ENCODE measurements at regions not wholly inside any gene's neighbourhood (a gene's known extent, or its start where the extent isn't known, plus 50 kb on each side); places are given as distances from the start of the nearest gene placed in this dataset.

- H3K36me3 ChIP-seq (replicated peaks in 1 of 2; ENCODE audit: control insufficient read depth in 1 of 2, insufficient read depth in 2 of 2, low read length in 2 of 2), result no peaks in the 10 kb centered on the region
- no peak overlapping the region for H3K4me3 ChIP-seq (replicated peaks in 1 of 3; ENCODE audit: low read depth in 2 of 3, low read length in 3 of 3)
- Mint-ChIP-seq H3K4me1 (peaks cover 6% of the 10 kb centered on the region), H3K27ac (no peak overlapping the region), H3K36me3 (no peaks in the 10 kb centered on the region), H3K9me3 (no peaks in the 10 kb centered on the region), H3K27me3 (ENCODE audit: low read depth in 3 of 3) (peaks cover 0 to 1% (median 0%) of the 10 kb centered on the region in 3 donors), H3K4me3 (no peak overlapping the region)
- H3K4me1 ChIP-seq (ENCODE audit: control insufficient read depth in 1 of 2, insufficient read depth in 2 of 2, low read length in 2 of 2), result no peaks in the 10 kb centered on the region
- no peak overlapping the region for H2AFZ ChIP-seq (ENCODE audit: insufficient read depth, low read depth, low read length, poor library complexity, severe bottlenecking)
- intact Hi-C loops (cut with micrococcal nuclease), result no loop called here
- WGBS (ENCODE audit: insufficient coverage), result 94% methylated on average over 2 of the region's 5 CpGs
- H4K20me1 ChIP-seq (ENCODE audit: insufficient read depth, low read length), result no peaks in the 10 kb centered on the region
- H3K79me2 ChIP-seq (ENCODE audit: insufficient read depth, low read length), result no peaks in the 10 kb centered on the region
- no peaks in the 10 kb centered on the region for H3K27me3 ChIP-seq (ENCODE audit: control insufficient read depth in 2 of 2, insufficient read depth in 2 of 2, low read length in 2 of 2)
- no peak for TF ChIP-seq CTCF (IDR thresholded peaks at IDR 0.05)
- no peak overlapping the region for H3K27ac ChIP-seq (ENCODE audit: low read depth in 1 of 2, low read length in 2 of 2)
- H3K9ac ChIP-seq (ENCODE audit: insufficient read depth, low read length, poor library complexity, severe bottlenecking), result no peak overlapping the region
- no peak overlapping the region for H3K4me2 ChIP-seq (replicated peaks; ENCODE audit: extremely low read depth, low read length, poor library complexity, severe bottlenecking)
- DNase-seq, result no peak
- H3K9me3 ChIP-seq (replicated peaks in 1 of 2; ENCODE audit: control insufficient read depth in 1 of 2, insufficient read depth in 1 of 2, low read length in 2 of 2), result no peaks in the 10 kb centered on the region
These were observed 359.5 kb downstream of the LMO4 start for GRCh38 chr1:87688136-87688535.

DNA sequence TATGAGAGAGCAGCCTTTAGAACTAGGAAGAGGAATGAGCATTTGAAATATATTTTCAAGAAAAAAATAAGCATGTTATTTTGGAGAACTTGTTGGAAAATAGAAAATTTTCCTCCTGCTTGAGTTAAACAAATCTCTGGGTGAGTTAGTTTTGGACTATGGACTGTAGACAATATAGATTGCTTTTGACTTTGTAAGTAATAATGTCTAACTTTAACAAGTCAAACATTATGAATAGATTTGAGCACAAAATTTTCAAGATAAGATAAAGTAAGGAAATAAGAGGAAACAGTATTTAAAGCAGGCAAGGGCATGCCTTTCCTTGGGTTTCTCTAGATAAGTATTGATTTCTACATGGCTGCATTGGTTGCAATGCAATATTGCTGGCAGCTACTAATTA is 360.8 kb downstream of the LMO4 start:
- Histone ChIP-seq H3K36me3 (replicated peaks in 1 of 2; ENCODE audit: control insufficient read depth in 1 of 2, insufficient read depth in 2 of 2, low read length in 2 of 2) (no peaks in the 10 kb centered on the region), H3K79me2 (ENCODE audit: insufficient read depth, low read length) (no peaks in the 10 kb centered on the region), H3K4me2 (replicated peaks; ENCODE audit: extremely low read depth, low read length, poor library complexity, severe bottlenecking) (no peak overlapping the region), H3K4me3 (replicated peaks in 1 of 3; ENCODE audit: low read depth in 2 of 3, low read length in 3 of 3) (no peak overlapping the region), H3K27ac (ENCODE audit: low read depth in 1 of 2, low read length in 2 of 2) (no peak overlapping the region), H3K9ac (ENCODE audit: insufficient read depth, low read length, poor library complexity, severe bottlenecking) (no peak overlapping the region), H4K20me1 (ENCODE audit: insufficient read depth, low read length) (no peaks in the 10 kb centered on the region), H3K4me1 (ENCODE audit: control insufficient read depth in 1 of 2, insufficient read depth in 2 of 2, low read length in 2 of 2) (no peaks in the 10 kb centered on the region), H3K27me3 (ENCODE audit: control insufficient read depth in 2 of 2, insufficient read depth in 2 of 2, low read length in 2 of 2) (no peaks in the 10 kb centered on the region), H3K9me3 (replicated peaks in 1 of 2; ENCODE audit: control insufficient read depth in 1 of 2, insufficient read depth in 1 of 2, low read length in 2 of 2) (no peaks in the 10 kb centered on the region), H2AFZ (ENCODE audit: insufficient read depth, low read depth, low read length, poor library complexity, severe bottlenecking) (no peak overlapping the region)
- Mint-ChIP-seq H3K4me1 (no peaks in the 10 kb centered on the region), H3K9me3 (no peaks in the 10 kb centered on the region), H3K27ac (no peak overlapping the region), H3K36me3 (no peaks in the 10 kb centered on the region), H3K27me3 (ENCODE audit: low read depth in 3 of 3) (peaks cover 0 to 1% (median 0%) of the 10 kb centered on the region in 3 donors), H3K4me3 (no peak overlapping the region)
- TF ChIP-seq CTCF (IDR thresholded peaks at IDR 0.05), result no peak
- no peak for DNase-seq
- intact Hi-C loops (cut with micrococcal nuclease), result no loop called here

Measured in CD14-positive monocyte (primary cell).